Type B pancreatic cell (in vitro differentiated cells): ENCODE measurements at regions not wholly inside any gene's neighbourhood (a gene's known extent, or its start where the extent isn't known, plus 50 kb on each side); places are given as distances from the start of the nearest gene placed in this dataset.

Source experiments
- DNase-seq: peaks from one replicate; pipeline ENCODE4 v3.0.0; 2021; ENCODE audit warnings: mixed read lengths; ENCODE audit not compliant: unreplicated experiment; ENCODE audit errors: extremely low spot score
- H3K27ac Mint-ChIP-seq: 2 replicates; pipeline ENCODE4 v1.8.0; 2021; ENCODE audit warnings: mild to moderate bottlenecking, mixed read lengths
- H3K27me3 Mint-ChIP-seq: 2 replicates; pipeline ENCODE4 v1.8.0; 2021; ENCODE audit warnings: mixed read lengths
- H3K36me3 Mint-ChIP-seq: 2 replicates; pipeline ENCODE4 v1.8.0; 2021; ENCODE audit warnings: mixed read lengths
- H3K4me1 Mint-ChIP-seq: one replicate; pipeline ENCODE4 v1.8.0; 2021; ENCODE audit warnings: mixed read lengths; ENCODE audit not compliant: unreplicated experiment
- H3K4me3 Mint-ChIP-seq: 2 replicates; pipeline ENCODE4 v1.8.0; 2021; ENCODE audit warnings: mild to moderate bottlenecking, mixed read lengths
- H3K9me3 Mint-ChIP-seq: 2 replicates; pipeline ENCODE4 v1.8.0; 2021; ENCODE audit warnings: mixed read lengths
- CTCF ChIP-seq: fragments of 200-600 bp; sonication (generic); conservative IDR thresholded peaks from 2 replicates; pipeline ENCODE4 v1.5.0; 2021; ENCODE audit warnings: antibody characterized with exemption, mild to moderate bottlenecking

GRCh38 chr7:113486548-113486947 is 368.2 kb upstream of the SMIM30 start:
- no peaks in the 10 kb centered on the region for H3K4me1 Mint-ChIP-seq
- no peaks in the 10 kb centered on the region for H3K36me3 Mint-ChIP-seq
- no peak overlapping the region for H3K4me3 Mint-ChIP-seq
- no peak overlapping the region for H3K27ac Mint-ChIP-seq
- H3K27me3 Mint-ChIP-seq = no peaks in the 10 kb centered on the region
- no peak for DNase-seq
- TF ChIP-seq CTCF = no peak
- no peaks in the 10 kb centered on the region for H3K9me3 Mint-ChIP-seq

- Mint-ChIP-seq H3K36me3 (no peaks in the 10 kb centered on the region), H3K9me3 (no peaks in the 10 kb centered on the region), H3K4me3 (no peak overlapping the region), H3K4me1 (no peaks in the 10 kb centered on the region), H3K27ac (no peak overlapping the region), H3K27me3 (no peaks in the 10 kb centered on the region)
- TF ChIP-seq CTCF = no peak
- no peak for DNase-seq
Observed at GRCh38 chr7:113483657-113484056, 365.3 kb upstream of the SMIM30 start.

- Mint-ChIP-seq H3K9me3 (no peaks in the 10 kb centered on the region), H3K27me3 (no peaks in the 10 kb centered on the region), H3K36me3 (no peaks in the 10 kb centered on the region), H3K27ac (no peak overlapping the region), H3K4me3 (no peak overlapping the region), H3K4me1 (no peaks in the 10 kb centered on the region)
- no peak for DNase-seq
- no peak for TF ChIP-seq CTCF
Observed at GRCh38 chr7:113480537-113480936, 362.2 kb upstream of the SMIM30 start.

GRCh38 chr7:113464096-113464855 is 345.9 kb upstream of the SMIM30 start:
- DNase-seq = no peak
- no peaks in the 10 kb centered on the region for H3K27me3 Mint-ChIP-seq
- no peak overlapping the region for H3K27ac Mint-ChIP-seq
- H3K4me1 Mint-ChIP-seq = no peaks in the 10 kb centered on the region
- TF ChIP-seq CTCF = no peak
- H3K4me3 Mint-ChIP-seq = no peak overlapping the region
- peaks cover 6% of the 10 kb centered on the region for H3K9me3 Mint-ChIP-seq
- H3K36me3 Mint-ChIP-seq = no peaks in the 10 kb centered on the region

GRCh38 chr7:113460067-113460466 is 341.7 kb upstream of the SMIM30 start:
- peaks cover 11% of the 10 kb centered on the region for H3K9me3 Mint-ChIP-seq

More at GRCh38 chr7:113460067-113460466, 341.7 kb upstream of the SMIM30 start:
- no peaks in the 10 kb centered on the region for H3K36me3 Mint-ChIP-seq
- no peak overlapping the region for H3K27ac Mint-ChIP-seq
- no peak for TF ChIP-seq CTCF
- H3K27me3 Mint-ChIP-seq = no peaks in the 10 kb centered on the region
- no peak for DNase-seq
- no peaks in the 10 kb centered on the region for H3K4me1 Mint-ChIP-seq
- no peak overlapping the region for H3K4me3 Mint-ChIP-seq
